Keratinocyte (primary cell): ENCODE measurements at regions not wholly inside any gene's neighbourhood (a gene's known extent, or its start where the extent isn't known, plus 50 kb on each side); places are given as distances from the start of the nearest gene placed in this dataset.

ENCODE experiments used
- DNase-seq: peaks from one replicate; pipeline ENCODE4 v3.0.0-alpha.2; 2011; ENCODE audit warnings: low read depth, missing footprints, low spot score
- FAIRE-seq: peaks from 2 replicates; lab custom pipeline; 2011; peaks lifted over from hg19 to GRCh38; lab: Jason Lieb, UNC
- H2AFZ ChIP-seq: 2 replicates; pipeline ENCODE4 v1.6.0; 2012; ENCODE audit warnings: low read length, control low read depth, inconsistent platforms; ENCODE audit not compliant: control insufficient read depth
- H3K27ac ChIP-seq: 2 replicates; pipeline ENCODE4 v1.5.1; 2011; ENCODE audit warnings: low read length; ENCODE audit not compliant: control insufficient read depth, insufficient read depth
- H3K27me3 ChIP-seq: 3 replicates; pipeline ENCODE4 v1.6.0; 2011; ENCODE audit warnings: low read length; ENCODE audit not compliant: control insufficient read depth, insufficient read depth; ENCODE audit errors: extremely low read depth
- H3K36me3 ChIP-seq, 2 experiments: 2 replicates in 1 of 2; 3 replicates in 1 of 2; pipeline ENCODE4 v1.5.1; 2011; ENCODE audit warnings: low read length in 2 of 2, mild to moderate bottlenecking in 1 of 2; ENCODE audit not compliant: control insufficient read depth in 2 of 2, insufficient read depth in 2 of 2; ENCODE audit errors: extremely low read depth in 1 of 2
- H3K4me1 ChIP-seq: 3 replicates; pipeline ENCODE4 v1.5.1; 2011; ENCODE audit warnings: low read length; ENCODE audit not compliant: control insufficient read depth, insufficient read depth; ENCODE audit errors: extremely low read depth
- H3K4me2 ChIP-seq: 3 replicates; pipeline ENCODE4 v1.6.0; 2011; ENCODE audit warnings: low read depth, low read length; ENCODE audit not compliant: control insufficient read depth, insufficient read depth; ENCODE audit errors: extremely low read depth
- H3K4me3 ChIP-seq, 3 experiments: fragments of 200-600 bp in 1 of 3; sonication (generic) in 1 of 3; 2 replicates in 2 of 3; 3 replicates in 1 of 3; pipeline ENCODE4 v1.5.1; 2011 to 2016; ENCODE audit warnings: low read length in 3 of 3, mild to moderate bottlenecking in 3 of 3, control low read depth in 2 of 3, inconsistent platforms in 1 of 3, low read depth in 1 of 3, mixed read lengths in 1 of 3, mixed run types in 1 of 3, moderate library complexity in 1 of 3; ENCODE audit not compliant: control insufficient read depth in 2 of 3, insufficient read depth in 2 of 3; ENCODE audit errors: extremely low read depth in 1 of 3
- H3K79me2 ChIP-seq: 2 replicates; pipeline ENCODE4 v1.6.0; 2012; ENCODE audit warnings: low read length; ENCODE audit not compliant: control insufficient read depth, insufficient read depth
- H3K9ac ChIP-seq: 3 replicates; pipeline ENCODE4 v1.6.0; 2011; ENCODE audit warnings: low read length; ENCODE audit not compliant: control insufficient read depth, insufficient read depth; ENCODE audit errors: extremely low read depth
- H3K9me1 ChIP-seq: 3 replicates; pipeline ENCODE4 v1.6.0; 2011; ENCODE audit warnings: low read length; ENCODE audit not compliant: control insufficient read depth, insufficient read depth; ENCODE audit errors: extremely low read depth
- H3K9me3 ChIP-seq: 2 replicates; pipeline ENCODE4 v1.5.1; 2012; ENCODE audit warnings: low read depth, low read length; ENCODE audit not compliant: control insufficient read depth
- H4K20me1 ChIP-seq: 3 replicates; pipeline ENCODE4 v1.6.0; 2011; ENCODE audit warnings: low read length; ENCODE audit not compliant: control insufficient read depth, insufficient read depth; ENCODE audit errors: extremely low read depth
- EZH2 ChIP-seq: IDR thresholded peaks from one replicate; pipeline ENCODE4 v1.6.1; 2012; ENCODE audit warnings: inconsistent platforms, mild to moderate bottlenecking, low read length, moderate library complexity
- dilution Hi-C: fragments of 300-500 bp; cut with MboI; formaldehyde crosslinking; loops from one replicate; pipeline ENCODE4 v1.7.0; 2020; ENCODE audit warnings: low sequenced_read_pairs; ENCODE audit not compliant: extremely low pct_ligation_motif_present
- TF ChIP-seq, protein P1 (sequence below), 3 experiments: IDR thresholded peaks in 1 of 3; conservative IDR thresholded peaks in 1 of 3; optimal IDR thresholded peaks in 1 of 3; 2 replicates in 2 of 3; 3 replicates in 1 of 3; pipeline versions ENCODE3 to v1.5.1; 2011; ENCODE audit warnings: low read length in 3 of 3, mild to moderate bottlenecking in 3 of 3, moderate library complexity in 2 of 3, control low read depth in 1 of 3, inconsistent platforms in 1 of 3; ENCODE audit not compliant: insufficient read depth in 2 of 3; ENCODE audit errors: extremely low read depth in 1 of 3

GRCh38 chr20:43365691-43366090 is 92.0 kb upstream of the SRSF6 start:
- FAIRE-seq, result no peak
- no peaks in the 10 kb centered on the region for H3K36me3 ChIP-seq
- no peak overlapping the region for H3K27ac ChIP-seq
- H3K9ac ChIP-seq, result no peak overlapping the region
- no peaks in the 10 kb centered on the region for H3K27me3 ChIP-seq
- no peaks in the 10 kb centered on the region for H4K20me1 ChIP-seq
- no peaks in the 10 kb centered on the region for H3K9me3 ChIP-seq
- H3K4me1 ChIP-seq, result no peaks in the 10 kb centered on the region
- dilution Hi-C loops, result no loop called here
- no peak for DNase-seq
- H2AFZ ChIP-seq, result no peak overlapping the region
- H3K9me1 ChIP-seq, result no peaks in the 10 kb centered on the region
- no peak overlapping the region for H3K4me2 ChIP-seq
- no peak overlapping the region for H3K4me3 ChIP-seq
- TF ChIP-seq, protein P1, sequence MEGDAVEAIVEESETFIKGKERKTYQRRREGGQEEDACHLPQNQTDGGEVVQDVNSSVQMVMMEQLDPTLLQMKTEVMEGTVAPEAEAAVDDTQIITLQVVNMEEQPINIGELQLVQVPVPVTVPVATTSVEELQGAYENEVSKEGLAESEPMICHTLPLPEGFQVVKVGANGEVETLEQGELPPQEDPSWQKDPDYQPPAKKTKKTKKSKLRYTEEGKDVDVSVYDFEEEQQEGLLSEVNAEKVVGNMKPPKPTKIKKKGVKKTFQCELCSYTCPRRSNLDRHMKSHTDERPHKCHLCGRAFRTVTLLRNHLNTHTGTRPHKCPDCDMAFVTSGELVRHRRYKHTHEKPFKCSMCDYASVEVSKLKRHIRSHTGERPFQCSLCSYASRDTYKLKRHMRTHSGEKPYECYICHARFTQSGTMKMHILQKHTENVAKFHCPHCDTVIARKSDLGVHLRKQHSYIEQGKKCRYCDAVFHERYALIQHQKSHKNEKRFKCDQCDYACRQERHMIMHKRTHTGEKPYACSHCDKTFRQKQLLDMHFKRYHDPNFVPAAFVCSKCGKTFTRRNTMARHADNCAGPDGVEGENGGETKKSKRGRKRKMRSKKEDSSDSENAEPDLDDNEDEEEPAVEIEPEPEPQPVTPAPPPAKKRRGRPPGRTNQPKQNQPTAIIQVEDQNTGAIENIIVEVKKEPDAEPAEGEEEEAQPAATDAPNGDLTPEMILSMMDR (optimal IDR thresholded peaks at IDR 0.05 in 1 of 3, IDR thresholded peaks at IDR 0.05 in 1 of 3, conservative IDR thresholded peaks at IDR 0.05 in 1 of 3; ENCODE audit: extremely low read depth in 1 of 3, insufficient read depth in 2 of 3, low read length in 3 of 3), result no peak
- no peak for TF ChIP-seq EZH2
- H3K79me2 ChIP-seq, result no peaks in the 10 kb centered on the region

DNA sequence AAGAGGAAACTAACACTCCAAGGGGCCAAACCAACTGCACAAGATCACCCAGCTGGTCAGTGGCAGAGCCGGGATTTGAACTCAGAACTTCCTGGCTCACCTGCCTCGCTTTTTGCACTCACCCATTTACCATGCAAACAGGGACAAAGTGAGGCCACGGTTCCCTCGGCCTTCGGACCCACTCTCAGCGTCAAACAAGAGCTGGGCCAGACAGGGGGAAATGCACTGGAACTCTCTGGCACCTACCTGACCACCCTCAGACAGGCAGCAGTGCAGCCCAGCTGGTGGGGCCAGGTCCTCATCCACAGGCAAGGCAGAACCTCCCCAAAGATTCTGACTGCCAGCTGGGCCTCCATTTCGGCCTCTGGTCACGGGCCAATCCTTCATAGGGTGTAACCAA is 93.7 kb upstream of the SRSF6 start:
- FAIRE-seq, result no peak
- no peaks in the 10 kb centered on the region for H3K27me3 ChIP-seq
- dilution Hi-C loops, result no loop called here

More for the DNA sequence above, 93.7 kb upstream of the SRSF6 start:
- H3K27ac ChIP-seq, result no peak overlapping the region
- no peaks in the 10 kb centered on the region for H3K36me3 ChIP-seq
- no peaks in the 10 kb centered on the region for H3K9me1 ChIP-seq
- no peak for DNase-seq
- H3K9ac ChIP-seq, result no peak overlapping the region
- TF ChIP-seq, protein P1 (optimal IDR thresholded peaks at IDR 0.05 in 1 of 3, IDR thresholded peaks at IDR 0.05 in 1 of 3, conservative IDR thresholded peaks at IDR 0.05 in 1 of 3; ENCODE audit: extremely low read depth in 1 of 3, insufficient read depth in 2 of 3, low read length in 3 of 3), result no peak
- no peak for TF ChIP-seq EZH2
- no peaks in the 10 kb centered on the region for H3K4me1 ChIP-seq
- no peaks in the 10 kb centered on the region for H3K9me3 ChIP-seq
- H3K79me2 ChIP-seq, result no peaks in the 10 kb centered on the region
- H4K20me1 ChIP-seq, result no peaks in the 10 kb centered on the region
- no peak overlapping the region for H2AFZ ChIP-seq
- no peak overlapping the region for H3K4me2 ChIP-seq
- H3K4me3 ChIP-seq, result no peak overlapping the region
